MCF 10A (cell line): ENCODE measurements at regions not wholly inside any gene's neighbourhood (a gene's known extent, or its start where the extent isn't known, plus 50 kb on each side); places are given as distances from the start of the nearest gene placed in this dataset.

ENCODE experiments used
- BruUV-seq: library from RNA; stranded (reverse); fragments of 400-500 nt; replicated peaks from 2 replicates; lab custom pipeline; 2021; lab: Mats Ljungman, UMichigan
- CTCF ChIA-PET: fragments of 300-600 bp; sonication (Branson Sonifier 250); formaldehyde crosslinking; extraction: SDS; loops from one replicate; lab custom pipeline; 2021; ENCODE audit warnings: antibody characterized with exemption, inconsistent platforms; lab: Yijun Ruan, JAX
- POLR2A ChIA-PET: fragments of 300-600, 350-650 bp; sonication (Branson Sonifier 250); formaldehyde crosslinking; extraction: SDS; loops from one replicate; lab custom pipeline; 2020; ENCODE audit warnings: antibody characterized with exemption, inconsistent platforms; lab: Yijun Ruan, JAX
- DNase-seq: peaks from one replicate; pipeline ENCODE4 v3.0.0-alpha.2; 2018; ENCODE audit not compliant: unreplicated experiment
- H3K27ac Mint-ChIP-seq: one replicate; pipeline ENCODE4 v1.8.0; 2022; ENCODE audit warnings: mild to moderate bottlenecking, low read depth, mixed read lengths; ENCODE audit not compliant: unreplicated experiment
- H3K27me3 Mint-ChIP-seq: one replicate; pipeline ENCODE4 v1.8.0; 2022; ENCODE audit warnings: mixed read lengths; ENCODE audit not compliant: insufficient read depth, unreplicated experiment
- H3K36me3 Mint-ChIP-seq: one replicate; pipeline ENCODE4 v1.8.0; 2022; ENCODE audit warnings: mild to moderate bottlenecking, moderate library complexity, mixed read lengths; ENCODE audit not compliant: insufficient read depth, unreplicated experiment
- H3K4me1 Mint-ChIP-seq: one replicate; pipeline ENCODE4 v1.8.0; 2022; ENCODE audit warnings: mixed read lengths; ENCODE audit not compliant: insufficient read depth, unreplicated experiment
- H3K4me3 Mint-ChIP-seq: one replicate; pipeline ENCODE4 v1.8.0; 2022; ENCODE audit warnings: mild to moderate bottlenecking, moderate library complexity, mixed read lengths; ENCODE audit not compliant: unreplicated experiment
- H3K9me3 Mint-ChIP-seq: one replicate; pipeline ENCODE4 v1.8.0; 2022; ENCODE audit warnings: mixed read lengths; ENCODE audit not compliant: unreplicated experiment
- intact Hi-C: fragments of 100-400 bp; cut with micrococcal nuclease; formaldehyde crosslinking; loops from 2 replicates; pipeline ENCODE4 v1.14.1; 2022
- TF ChIP-seq, protein P1 (sequence below): fragments of 200-600 bp; IDR thresholded peaks from one replicate; pipeline ENCODE4 v1.8.0; 2022; ENCODE audit warnings: antibody characterized with exemption, mild to moderate bottlenecking; ENCODE audit not compliant: unreplicated experiment

DNA sequence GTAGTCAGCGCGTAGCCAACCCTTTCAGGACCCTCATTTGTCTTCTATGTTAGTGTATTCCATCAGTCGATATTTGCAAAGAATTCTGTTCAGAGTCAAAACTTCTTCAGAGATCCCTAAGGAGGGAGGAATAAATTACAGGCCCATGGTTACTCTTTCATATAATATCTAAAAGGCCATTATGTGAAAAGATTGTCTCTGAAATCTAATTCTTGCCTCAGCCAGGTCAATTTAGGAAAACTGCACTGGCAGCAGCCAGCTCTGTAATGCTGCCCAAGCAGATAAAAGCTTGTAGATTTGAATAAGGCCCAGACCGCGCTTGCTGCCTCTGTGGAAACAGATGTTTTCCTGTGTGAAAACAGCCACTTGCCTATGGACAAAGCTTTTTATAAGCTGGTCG is 379.8 kb downstream of the CNTNAP4 start:
- CTCF ChIA-PET, result interaction anchor here (0.6 to 2.1 kb wide), 11 partner anchors 8 to 857 kb away, joined by 3 to 12 read pairs (median 3); no protein-coding TSS in a partner anchor

DNA sequence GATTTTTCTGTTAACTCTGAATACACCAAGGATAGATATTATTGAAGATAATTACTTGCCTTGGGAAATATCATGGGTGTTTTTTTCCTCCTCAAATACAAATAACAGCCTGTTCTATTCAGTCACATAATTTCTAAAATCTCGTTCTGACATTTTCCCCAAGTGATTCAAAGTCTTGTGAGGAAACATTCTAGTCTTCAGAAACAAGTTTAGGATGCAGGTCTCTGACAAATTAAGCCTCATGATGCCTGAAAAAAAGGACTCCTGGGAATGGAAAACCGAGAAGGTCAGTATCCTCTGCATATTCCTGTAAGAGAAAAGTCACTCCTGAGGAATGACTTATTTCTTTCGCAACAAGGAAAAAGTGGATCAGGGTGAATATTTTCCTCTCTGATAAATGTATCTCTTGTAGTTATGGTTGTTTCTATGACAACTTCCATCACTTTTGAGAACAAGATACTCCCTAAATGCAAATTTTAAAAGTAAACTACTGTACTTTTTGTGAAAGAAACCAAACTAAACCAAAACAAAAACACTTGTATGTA is 384.6 kb downstream of the CNTNAP4 start:
- H3K9me3 Mint-ChIP-seq, result no peaks in the 10 kb centered on the region
- DNase-seq, result no peak
- H3K4me3 Mint-ChIP-seq, result no peak overlapping the region
- BruUV-seq, result no TSS peak
- peaks cover 5% of the 10 kb centered on the region for H3K4me1 Mint-ChIP-seq
- TF ChIP-seq, protein P1, sequence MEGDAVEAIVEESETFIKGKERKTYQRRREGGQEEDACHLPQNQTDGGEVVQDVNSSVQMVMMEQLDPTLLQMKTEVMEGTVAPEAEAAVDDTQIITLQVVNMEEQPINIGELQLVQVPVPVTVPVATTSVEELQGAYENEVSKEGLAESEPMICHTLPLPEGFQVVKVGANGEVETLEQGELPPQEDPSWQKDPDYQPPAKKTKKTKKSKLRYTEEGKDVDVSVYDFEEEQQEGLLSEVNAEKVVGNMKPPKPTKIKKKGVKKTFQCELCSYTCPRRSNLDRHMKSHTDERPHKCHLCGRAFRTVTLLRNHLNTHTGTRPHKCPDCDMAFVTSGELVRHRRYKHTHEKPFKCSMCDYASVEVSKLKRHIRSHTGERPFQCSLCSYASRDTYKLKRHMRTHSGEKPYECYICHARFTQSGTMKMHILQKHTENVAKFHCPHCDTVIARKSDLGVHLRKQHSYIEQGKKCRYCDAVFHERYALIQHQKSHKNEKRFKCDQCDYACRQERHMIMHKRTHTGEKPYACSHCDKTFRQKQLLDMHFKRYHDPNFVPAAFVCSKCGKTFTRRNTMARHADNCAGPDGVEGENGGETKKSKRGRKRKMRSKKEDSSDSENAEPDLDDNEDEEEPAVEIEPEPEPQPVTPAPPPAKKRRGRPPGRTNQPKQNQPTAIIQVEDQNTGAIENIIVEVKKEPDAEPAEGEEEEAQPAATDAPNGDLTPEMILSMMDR, result no peak
- ChIA-PET CTCF (no interaction called here), POLR2A (no interaction called here)
- intact Hi-C loops, result no loop called here
- H3K27ac Mint-ChIP-seq, result no peak overlapping the region
- no peaks in the 10 kb centered on the region for H3K36me3 Mint-ChIP-seq
- no peaks in the 10 kb centered on the region for H3K27me3 Mint-ChIP-seq

More for the DNA sequence above, 379.8 kb downstream of the CNTNAP4 start:
- H3K9me3 Mint-ChIP-seq, result no peaks in the 10 kb centered on the region
- H3K27me3 Mint-ChIP-seq, result no peaks in the 10 kb centered on the region
- peaks cover 10% of the 10 kb centered on the region for H3K4me1 Mint-ChIP-seq
- H3K36me3 Mint-ChIP-seq, result no peaks in the 10 kb centered on the region
- BruUV-seq, result no TSS peak
- TF ChIP-seq, protein P1, result no peak
- DNase-seq, result no peak
- H3K4me3 Mint-ChIP-seq, result no peak overlapping the region
- no peak overlapping the region for H3K27ac Mint-ChIP-seq
- intact Hi-C loops, result no loop called here
- POLR2A ChIA-PET, result interaction anchor here (0.6 to 0.7 kb wide), 2 partner anchors 127 to 1009 kb away, joined by 3 read pairs; no protein-coding TSS in a partner anchor

DNA sequence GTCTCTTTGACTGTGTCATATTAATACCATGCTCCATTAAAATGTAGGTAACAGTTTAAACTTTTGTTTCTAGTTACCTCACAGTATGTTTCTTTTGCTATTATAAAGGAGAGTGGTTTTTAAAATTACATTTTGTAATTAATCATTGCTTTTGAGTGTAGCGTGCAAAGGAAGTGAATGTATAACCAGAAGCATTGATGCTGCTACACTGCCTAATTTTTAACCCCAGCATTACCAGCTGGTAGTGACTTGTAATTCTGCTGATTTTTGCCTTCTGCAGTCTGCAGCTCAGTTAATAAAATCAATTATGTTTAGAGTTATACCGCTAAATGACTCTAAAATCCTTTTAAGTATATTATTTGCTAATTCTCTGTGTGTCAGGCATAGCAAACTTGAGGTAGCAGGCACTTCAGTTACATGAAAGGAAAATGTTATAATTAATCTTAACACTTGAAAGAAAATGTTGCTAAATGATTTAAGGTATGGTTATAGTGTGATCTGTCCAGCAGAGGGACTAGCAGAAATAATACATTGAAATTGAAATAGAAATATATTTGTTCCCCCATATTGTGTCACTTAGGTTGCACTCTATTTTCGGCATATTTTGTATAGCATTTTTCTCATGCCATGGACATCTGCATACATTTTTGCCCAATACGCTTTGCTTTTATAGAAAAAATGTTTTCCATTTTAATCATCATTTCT is 388.5 kb downstream of the CNTNAP4 start:
- H3K9me3 Mint-ChIP-seq, result no peaks in the 10 kb centered on the region
- ChIA-PET CTCF (interaction anchor here (0.6 to 3.6 kb wide), 14 partner anchors 9 to 852 kb away, joined by 3 to 24 read pairs (median 4); no protein-coding TSS in a partner anchor), POLR2A (interaction anchor here (0.7 kb wide), 1 partner anchor 163 kb away, joined by 3 read pairs; no protein-coding TSS in a partner anchor)
- TF ChIP-seq, protein P1, result peak; percentile 5
- peaks cover 5% of the 10 kb centered on the region for H3K4me1 Mint-ChIP-seq
- no peaks in the 10 kb centered on the region for H3K36me3 Mint-ChIP-seq
- BruUV-seq, result no TSS peak
- no peak overlapping the region for H3K4me3 Mint-ChIP-seq
- intact Hi-C loops, result loop anchor here (5.0 kb wide), 1 partner anchor 377 kb away; no protein-coding TSS in a partner anchor
- DNase-seq, result no peak
- no peak overlapping the region for H3K27ac Mint-ChIP-seq
- no peaks in the 10 kb centered on the region for H3K27me3 Mint-ChIP-seq

DNA sequence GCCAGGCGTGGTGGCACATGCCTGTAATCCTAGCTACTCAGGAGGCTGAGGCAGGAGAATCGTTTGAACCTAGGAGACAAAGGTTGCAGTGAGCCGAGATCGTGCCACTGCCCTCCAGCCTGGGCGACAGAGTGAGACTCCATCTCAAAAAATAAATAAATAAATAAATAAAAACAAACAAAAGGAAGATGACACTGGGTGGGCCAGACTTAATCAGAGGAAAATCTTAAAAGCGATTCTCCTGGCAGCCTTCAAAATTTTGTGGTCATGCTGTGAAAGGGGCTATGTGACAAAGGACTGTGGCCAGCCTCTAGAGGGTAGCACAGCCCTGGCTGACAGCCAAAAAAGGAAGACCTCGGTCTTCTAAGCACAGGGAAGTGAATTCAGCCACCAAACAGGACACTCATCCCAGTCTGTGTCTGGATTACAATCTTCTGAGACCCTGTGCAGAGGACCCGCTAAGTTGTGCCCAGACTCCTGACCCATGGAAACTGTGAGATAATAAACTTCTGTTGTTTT is 391.1 kb downstream of the CNTNAP4 start:
- Mint-ChIP-seq H3K9me3 (no peaks in the 10 kb centered on the region), H3K4me1 (no peaks in the 10 kb centered on the region), H3K4me3 (no peak overlapping the region), H3K36me3 (no peaks in the 10 kb centered on the region), H3K27me3 (no peaks in the 10 kb centered on the region), H3K27ac (no peak overlapping the region)
- intact Hi-C loops, result loop anchor here (5.0 kb wide), 1 partner anchor 374 kb away; no protein-coding TSS in a partner anchor
- BruUV-seq, result no TSS peak
- POLR2A ChIA-PET, result no interaction called here
- CTCF ChIA-PET, result interaction anchor here (0.6 to 1.9 kb wide), 2 partner anchors 15 to 513 kb away, joined by 4 to 9 read pairs; no protein-coding TSS in a partner anchor
- TF ChIP-seq, protein P1, result no peak
- no peak for DNase-seq
